PC-9 (cell line): ENCODE measurements at regions not wholly inside any gene's neighbourhood (a gene's known extent, or its start where the extent isn't known, plus 50 kb on each side); places are given as distances from the start of the nearest gene placed in this dataset.

Experiments
- BruUV-seq: library from RNA; stranded (reverse); fragments of 400-500 nt; replicated peaks from 2 replicates; lab custom pipeline; 2021; lab: Mats Ljungman, UMichigan
- CTCF ChIA-PET: fragments of 300-600 bp; sonication (Branson Sonifier 250); formaldehyde crosslinking; loops from one replicate; lab custom pipeline; 2022; ENCODE audit warnings: antibody characterized with exemption; lab: Charles Lee
- POLR2A ChIA-PET: fragments of 300-600 bp; sonication (Branson Sonifier 250); formaldehyde crosslinking; loops from one replicate; lab custom pipeline; 2022; ENCODE audit warnings: antibody characterized with exemption; ENCODE audit not compliant: unreplicated experiment; lab: Charles Lee
- DNase-seq, 2 experiments: peaks; one replicate each; pipeline versions ENCODE4 v3.0.0 to v3.0.0-alpha.2; 2015 to 2022; ENCODE audit warnings: mixed read lengths in 1 of 2
- H2AFZ ChIP-seq: fragments of 200-600 bp; sonication (generic); 2 replicates; pipeline ENCODE4 v1.8.1; 2017; ENCODE audit warnings: antibody characterized with exemption
- H3F3A ChIP-seq: fragments of 200-600 bp; sonication (generic); 2 replicates; pipeline ENCODE4 v1.8.1; 2017; ENCODE audit warnings: antibody characterized with exemption, mild to moderate bottlenecking, low read depth; ENCODE audit not compliant: insufficient read depth
- H3K27ac ChIP-seq: fragments of 200-600 bp; sonication (generic); 2 replicates; pipeline ENCODE4 v1.6.1; 2016; ENCODE audit warnings: mixed run types
- H3K27me3 ChIP-seq: fragments of 200-600 bp; sonication (generic); 2 replicates; pipeline ENCODE4 v1.6.1; 2016; ENCODE audit warnings: low read depth, mixed run types; ENCODE audit not compliant: insufficient read depth
- H3K36me3 ChIP-seq: fragments of 200-600 bp; sonication (generic); 2 replicates; pipeline ENCODE4 v1.6.1; 2016; ENCODE audit warnings: low read depth, mixed run types
- H3K4me1 ChIP-seq: fragments of 200-600 bp; sonication (generic); replicated peaks from 2 replicates; pipeline ENCODE4 v1.6.1; 2016; ENCODE audit warnings: mixed run types; ENCODE audit not compliant: insufficient read depth
- H3K4me2 ChIP-seq: fragments of 200-600 bp; sonication (generic); 2 replicates; pipeline ENCODE4 v1.6.1; 2017; ENCODE audit warnings: mixed run types
- H3K4me3 ChIP-seq: fragments of 200-600 bp; sonication (generic); 2 replicates; pipeline ENCODE4 v1.6.1; 2016; ENCODE audit warnings: mixed run types
- H3K79me2 ChIP-seq: fragments of 200-600 bp; sonication (generic); 2 replicates; pipeline ENCODE4 v1.6.1; 2017; ENCODE audit warnings: low read depth, mixed run types
- H3K9me2 ChIP-seq: fragments of 200-600 bp; sonication (generic); 2 replicates; pipeline ENCODE4 v1.8.1; 2017; ENCODE audit warnings: mild to moderate bottlenecking; ENCODE audit not compliant: insufficient read depth
- H3K9me3 ChIP-seq: fragments of 200-600 bp; sonication (generic); 2 replicates; pipeline ENCODE4 v1.8.1; 2016; ENCODE audit warnings: low read depth; ENCODE audit not compliant: insufficient read depth
- H4K20me1 ChIP-seq: fragments of 200-600 bp; sonication (generic); 2 replicates; pipeline ENCODE4 v1.8.1; 2017; ENCODE audit not compliant: insufficient read depth
- CTCF ChIP-seq: fragments of 200-600 bp; sonication (generic); conservative IDR thresholded peaks from 2 replicates; pipeline ENCODE4 v1.6.1; 2017; ENCODE audit warnings: mixed run types, antibody characterized with exemption, mild to moderate bottlenecking, moderate library complexity
- EZH2 ChIP-seq: fragments of 200-600 bp; sonication (generic); IDR thresholded peaks from 2 replicates; pipeline ENCODE4 v1.8.0; 2017; ENCODE audit warnings: antibody characterized with exemption, low read depth
- intact Hi-C: fragments of 100-400 bp; cut with micrococcal nuclease; formaldehyde crosslinking; loops from one replicate; pipeline ENCODE4 v1.10.0; 2022; ENCODE audit not compliant: unreplicated experiment

- H3F3A ChIP-seq = no peaks in the 10 kb centered on the region
- DNase-seq = no peak
- no peaks in the 10 kb centered on the region for H3K36me3 ChIP-seq
- H3K9me3 ChIP-seq = no peaks in the 10 kb centered on the region
- no peaks in the 10 kb centered on the region for H3K79me2 ChIP-seq
- H3K4me3 ChIP-seq = no peak overlapping the region
- H4K20me1 ChIP-seq = no peaks in the 10 kb centered on the region
- BruUV-seq = no TSS peak
- H3K27me3 ChIP-seq = no peaks in the 10 kb centered on the region
- no peaks in the 10 kb centered on the region for H3K9me2 ChIP-seq
- no peak overlapping the region for H3K27ac ChIP-seq
- ChIA-PET POLR2A (no interaction called here), CTCF (no interaction called here)
- TF ChIP-seq EZH2 = no peak
- no peak overlapping the region for H2AFZ ChIP-seq
- no peak overlapping the region for H3K4me2 ChIP-seq
- intact Hi-C loops = no loop called here
- no peaks in the 10 kb centered on the region for H3K4me1 ChIP-seq
Observed at GRCh38 chr18:8469544-8470130, 139.6 kb upstream of the RAB12 start.

- Histone ChIP-seq H3K79me2 (no peaks in the 10 kb centered on the region), H3K27ac (no peak overlapping the region), H3K4me1 (no peaks in the 10 kb centered on the region), H2AFZ (no peak overlapping the region), H3K4me2 (no peak overlapping the region), H3K4me3 (no peak overlapping the region), H4K20me1 (no peaks in the 10 kb centered on the region), H3K9me3 (no peaks in the 10 kb centered on the region), H3F3A (no peaks in the 10 kb centered on the region), H3K27me3 (no peaks in the 10 kb centered on the region; the same call in 1 of the 2 replicates), H3K9me2 (no peaks in the 10 kb centered on the region), H3K36me3 (no peaks in the 10 kb centered on the region)
- POLR2A ChIA-PET = no interaction called here
- no peak for TF ChIP-seq CTCF
- CTCF ChIA-PET = no interaction called here
- BruUV-seq = no TSS peak
- intact Hi-C loops = no loop called here
- DNase-seq = no peak
Observed at GRCh38 chr18:8471372-8471771, 137.9 kb upstream of the RAB12 start.

DNA sequence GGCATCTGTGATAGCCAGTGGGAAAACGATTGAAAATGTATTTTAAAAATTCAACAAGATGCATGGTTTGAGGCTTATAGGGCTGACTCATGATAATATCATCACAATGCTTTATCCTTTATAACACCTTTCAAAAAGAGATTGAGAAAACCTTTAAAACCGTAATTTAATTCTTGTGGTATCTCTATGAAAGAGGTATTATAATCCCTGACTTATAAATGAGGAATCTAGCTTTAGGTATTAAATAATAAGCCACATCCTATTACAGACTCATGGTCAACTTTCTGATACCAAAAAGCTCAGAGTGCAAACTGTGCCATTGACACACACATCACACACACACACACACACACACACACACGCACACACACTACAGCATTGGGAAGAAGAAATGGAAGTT lies 134.6 kb upstream of the RAB12 start:
- no peak for DNase-seq
- CTCF ChIA-PET = no interaction called here

More for the DNA sequence above, 134.6 kb upstream of the RAB12 start:
- no peaks in the 10 kb centered on the region for H3F3A ChIP-seq
- H3K79me2 ChIP-seq = no peaks in the 10 kb centered on the region
- H3K4me1 ChIP-seq = no peaks in the 10 kb centered on the region
- no peaks in the 10 kb centered on the region for H4K20me1 ChIP-seq
- H3K4me3 ChIP-seq = no peak overlapping the region
- H3K36me3 ChIP-seq = no peaks in the 10 kb centered on the region
- no peak overlapping the region for H3K27ac ChIP-seq
- no peaks in the 10 kb centered on the region; the same call in 1 of the 2 replicates for H3K27me3 ChIP-seq
- POLR2A ChIA-PET = no interaction called here
- intact Hi-C loops = no loop called here
- no peaks in the 10 kb centered on the region for H3K9me2 ChIP-seq
- H3K9me3 ChIP-seq = no peaks in the 10 kb centered on the region
- BruUV-seq = no TSS peak
- no peak for TF ChIP-seq CTCF
- TF ChIP-seq EZH2 = no peak
- H3K4me2 ChIP-seq = no peak overlapping the region
- H2AFZ ChIP-seq = no peak overlapping the region
